Stomach smooth muscle (tissue), 2 donors: ENCODE measurements at regions not wholly inside any gene's neighbourhood (a gene's known extent, or its start where the extent isn't known, plus 50 kb on each side); places are given as distances from the start of the nearest gene placed in this dataset.

Experiments
- H3K27ac ChIP-seq: one replicate; pipeline ENCODE4 v1.7.0; 2013; ENCODE audit warnings: mild to moderate bottlenecking, low read length, inconsistent platforms
- H3K27me3 ChIP-seq, 2 donors: one replicate each; pipeline ENCODE4 v1.7.0; 2013; ENCODE audit warnings: low read length in 2 of 2; ENCODE audit not compliant: insufficient read depth in 2 of 2, control insufficient read depth in 1 of 2
- H3K36me3 ChIP-seq, 2 donors: one replicate each; pipeline ENCODE4 v1.7.0; 2013; ENCODE audit warnings: low read length in 2 of 2; ENCODE audit not compliant: control insufficient read depth in 2 of 2, insufficient read depth in 2 of 2
- H3K4me1 ChIP-seq: one replicate; pipeline ENCODE4 v1.7.0; 2013; ENCODE audit warnings: low read length; ENCODE audit not compliant: control insufficient read depth, insufficient read depth
- H3K4me3 ChIP-seq, 2 donors: one replicate each; pipeline ENCODE4 v1.7.0; 2013; ENCODE audit warnings: low read length in 2 of 2
- H3K9ac ChIP-seq, 2 donors: one replicate each; pipeline ENCODE4 v1.7.0; 2013; ENCODE audit warnings: low read length in 2 of 2, mild to moderate bottlenecking in 1 of 2
- H3K9me3 ChIP-seq, 2 donors: one replicate each; pipeline ENCODE4 v1.7.0; 2013; ENCODE audit warnings: low read length in 2 of 2; ENCODE audit not compliant: control insufficient read depth in 2 of 2
- donor health status: healthy.
- donor health status: Pancreatic carcinoma.

GRCh38 chr16:72689851-72690250, 358.1 kb downstream of the ZFHX3 start:
- Histone ChIP-seq H3K27ac (no peak overlapping the region), H3K4me3 (no peak overlapping the region), H3K4me1 (no peaks in the 10 kb centered on the region), H3K36me3 (no peaks in the 10 kb centered on the region), H3K27me3 (no peaks in the 10 kb centered on the region), H3K9me3 (no peaks in the 10 kb centered on the region), H3K9ac (no peak overlapping the region)

GRCh38 chr16:72680732-72681131, 367.2 kb downstream of the ZFHX3 start:
- Histone ChIP-seq H3K4me3 (no peak overlapping the region), H3K9ac (no peak overlapping the region)

GRCh38 chr16:72679856-72680255, 368.1 kb downstream of the ZFHX3 start:
- Histone ChIP-seq H3K27me3 (no peaks in the 10 kb centered on the region), H3K4me1 (no peaks in the 10 kb centered on the region), H3K27ac (no peak overlapping the region), H3K9me3 (no peaks in the 10 kb centered on the region), H3K4me3 (no peak overlapping the region), H3K9ac (no peak overlapping the region), H3K36me3 (no peaks in the 10 kb centered on the region)

More at GRCh38 chr16:72680732-72681131, 367.2 kb downstream of the ZFHX3 start:
- H3K27ac ChIP-seq: no peak overlapping the region
- H3K27me3 ChIP-seq: no peaks in the 10 kb centered on the region
- no peaks in the 10 kb centered on the region for H3K4me1 ChIP-seq
- H3K9me3 ChIP-seq: no peaks in the 10 kb centered on the region
- no peaks in the 10 kb centered on the region for H3K36me3 ChIP-seq

DNA sequence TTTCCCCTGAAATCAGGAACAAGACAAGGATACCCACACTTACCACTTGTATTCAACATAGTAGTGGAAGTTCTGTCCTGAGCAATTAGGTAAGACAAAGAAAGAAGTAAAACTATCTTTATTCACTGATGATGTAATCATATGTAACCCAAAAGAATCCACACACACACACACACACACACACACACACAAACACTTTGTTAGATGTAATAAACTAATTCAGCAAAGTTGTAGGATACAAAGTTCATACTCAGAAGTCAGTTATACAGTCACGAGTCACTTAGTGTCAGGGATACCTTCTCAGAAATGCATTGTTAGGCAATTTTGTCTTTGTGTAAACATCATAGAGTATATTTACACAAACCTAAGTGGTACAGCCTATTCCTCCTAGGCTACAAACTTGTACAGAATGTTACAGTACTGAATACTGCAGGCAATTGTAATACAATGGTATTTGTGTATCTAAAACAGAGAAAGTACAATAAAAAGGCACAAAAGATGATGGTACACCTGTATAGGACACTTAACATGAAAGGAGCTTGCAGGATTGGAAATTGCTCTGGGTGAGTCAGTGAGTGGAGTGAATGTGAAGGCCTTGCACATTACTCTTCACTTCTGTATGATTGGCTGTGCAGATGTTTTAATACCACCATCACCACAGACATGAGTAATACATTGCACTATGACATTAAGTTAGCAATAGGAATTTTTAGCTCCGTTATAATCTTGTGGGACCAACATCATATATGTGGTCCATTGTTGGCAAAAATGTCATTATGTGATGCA, 370.1 kb downstream of the ZFHX3 start:
- Histone ChIP-seq H3K27ac (no peak overlapping the region), H3K36me3 (no peaks in the 10 kb centered on the region), H3K27me3 (no peaks in the 10 kb centered on the region), H3K9ac (no peak overlapping the region), H3K9me3 (no peaks in the 10 kb centered on the region), H3K4me3 (no peak overlapping the region), H3K4me1 (no peaks in the 10 kb centered on the region)

GRCh38 chr16:72673118-72673517, 374.8 kb downstream of the ZFHX3 start:
- Histone ChIP-seq H3K27ac (no peak overlapping the region), H3K4me3 (no peak overlapping the region), H3K9ac (no peak overlapping the region), H3K9me3 (peaks cover 2 to 3% of the 10 kb centered on the region in 2 donors), H3K27me3 (no peaks in the 10 kb centered on the region), H3K36me3 (no peaks in the 10 kb centered on the region), H3K4me1 (no peaks in the 10 kb centered on the region)

- H3K9me3 ChIP-seq: no peaks in the 10 kb centered on the region
- H3K4me3 ChIP-seq: no peak overlapping the region
- no peak overlapping the region for H3K27ac ChIP-seq
- H3K9ac ChIP-seq: no peak overlapping the region
- no peaks in the 10 kb centered on the region for H3K27me3 ChIP-seq
- H3K36me3 ChIP-seq: no peaks in the 10 kb centered on the region
- no peaks in the 10 kb centered on the region for H3K4me1 ChIP-seq
These were observed 381.7 kb downstream of the ZFHX3 start for GRCh38 chr16:72666267-72666666.

- Histone ChIP-seq H3K4me3 (peak overlapping the region; percentile 86 to 97), H3K4me1 (no peaks in the 10 kb centered on the region), H3K27me3 (no peaks in the 10 kb centered on the region), H3K27ac (no peak overlapping the region), H3K9ac (peak overlapping the region in 1 of 2 donors; percentile 78), H3K36me3 (no peaks in the 10 kb centered on the region), H3K9me3 (no peaks in the 10 kb centered on the region)
These were observed 382.2 kb downstream of the ZFHX3 start for GRCh38 chr16:72665701-72666100.

GRCh38 chr16:72664509-72665408, 383.2 kb downstream of the ZFHX3 start:
- no peaks in the 10 kb centered on the region for H3K9me3 ChIP-seq
- H3K4me3 ChIP-seq: peak overlapping the region; percentile 86 to 97
- H3K4me1 ChIP-seq: no peaks in the 10 kb centered on the region
- H3K27me3 ChIP-seq: no peaks in the 10 kb centered on the region
- H3K9ac ChIP-seq: peak overlapping the region; percentile 71 to 78
- no peaks in the 10 kb centered on the region for H3K36me3 ChIP-seq
- H3K27ac ChIP-seq: no peak overlapping the region

DNA sequence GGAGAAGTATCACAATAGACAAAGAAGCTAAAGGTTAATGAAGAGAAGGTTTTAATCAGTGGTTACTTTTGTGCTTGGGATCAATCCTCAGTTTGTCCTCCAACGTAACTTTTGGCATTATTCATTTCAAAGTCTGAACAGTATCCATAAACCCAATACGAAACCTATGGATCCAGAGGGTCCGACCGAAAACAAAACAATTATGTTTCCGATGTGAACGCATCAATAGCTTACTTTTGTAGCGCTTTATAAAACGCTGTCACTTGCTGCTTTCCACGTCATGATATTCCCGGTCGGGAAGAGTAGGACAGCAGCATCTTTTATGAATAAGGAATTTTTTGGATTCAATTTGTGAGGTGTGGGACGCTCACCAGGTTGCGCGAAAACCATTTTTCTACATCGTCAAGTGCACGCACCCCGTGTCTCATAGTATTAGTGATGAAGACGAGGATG, 383.8 kb downstream of the ZFHX3 start:
- no peaks in the 10 kb centered on the region for H3K9me3 ChIP-seq
- no peaks in the 10 kb centered on the region for H3K27me3 ChIP-seq
- no peaks in the 10 kb centered on the region for H3K4me1 ChIP-seq
- H3K4me3 ChIP-seq: peak overlapping the region; percentile 86 to 97
- no peaks in the 10 kb centered on the region for H3K36me3 ChIP-seq
- peak overlapping the region; percentile 65 to 74 for H3K9ac ChIP-seq
- no peak overlapping the region for H3K27ac ChIP-seq

DNA sequence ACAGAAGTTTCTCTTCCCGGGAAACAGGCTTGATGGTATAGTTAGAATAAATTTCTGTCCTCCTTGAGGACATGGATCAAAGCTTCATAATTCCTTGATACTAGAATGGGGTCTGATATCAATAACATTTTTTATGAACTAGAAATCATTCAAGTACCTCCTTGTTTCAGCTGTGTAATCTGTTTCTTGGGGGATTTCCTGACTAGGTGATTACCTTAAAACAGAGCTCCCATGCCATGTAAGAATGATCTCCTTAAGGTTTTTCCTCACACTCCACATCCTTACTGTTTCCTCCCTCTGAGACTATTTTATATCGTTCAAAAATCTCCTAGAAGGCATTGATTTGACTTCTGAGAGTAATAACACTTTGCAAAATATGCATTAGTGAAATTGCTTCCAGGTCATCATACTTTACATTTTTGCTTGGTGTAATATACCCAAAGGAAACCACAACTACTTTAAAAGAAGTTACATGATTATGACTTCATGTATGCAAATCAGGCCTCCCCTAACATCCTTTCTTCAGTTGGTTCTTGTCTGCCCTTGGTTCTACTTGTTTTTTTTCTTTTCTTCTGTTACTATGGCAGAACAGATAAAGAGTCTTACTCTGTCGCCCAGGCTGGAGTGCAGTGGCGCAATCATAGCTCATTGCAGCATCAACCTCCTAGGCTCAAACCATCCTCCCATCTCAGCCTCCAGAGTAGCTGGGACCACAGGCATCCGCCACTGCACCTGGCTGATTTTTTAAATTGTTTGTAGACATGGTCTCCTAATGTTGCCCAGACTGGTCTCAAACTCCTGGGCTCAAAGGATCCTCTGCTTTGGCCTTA, 388.8 kb downstream of the ZFHX3 start:
- Histone ChIP-seq H3K27ac (no peak overlapping the region), H3K9me3 (no peaks in the 10 kb centered on the region), H3K27me3 (no peaks in the 10 kb centered on the region), H3K9ac (no peak overlapping the region), H3K4me1 (no peaks in the 10 kb centered on the region), H3K36me3 (no peaks in the 10 kb centered on the region), H3K4me3 (no peak overlapping the region)
